ENCODE measurements at regions not wholly inside any gene's neighbourhood (a gene's known extent, or its start where the extent isn't known, plus 50 kb on each side); places are given as distances from the start of the nearest gene placed in this dataset.

- Histone ChIP-seq H3K4me3 (replicated peaks in 1 of 2; ENCODE audit: low read depth in 1 of 2, low read length in 2 of 2) (no peak overlapping the region), H3K36me3 (ENCODE audit: control insufficient read depth in 1 of 2, insufficient read depth in 2 of 2, low read length in 2 of 2) (no peaks in the 10 kb centered on the region), H3K9ac (ENCODE audit: low read length) (no peak overlapping the region), H3K79me2 (ENCODE audit: insufficient read depth, low read length) (no peaks in the 10 kb centered on the region), H3K27me3 (ENCODE audit: insufficient read depth, low read length) (no peaks in the 10 kb centered on the region), H3K4me2 (ENCODE audit: low read length) (no peak overlapping the region), H3K9me2 (ENCODE audit: insufficient read depth) (no peaks in the 10 kb centered on the region), H3K9me3 (ENCODE audit: control insufficient read depth in 1 of 2, insufficient read depth in 1 of 2, low read depth in 1 of 2, low read length in 2 of 2) (no peaks in the 10 kb centered on the region), H2AFZ (ENCODE audit: low read depth, low read length, poor library complexity, severe bottlenecking) (no peak overlapping the region), H4K20me1 (ENCODE audit: insufficient read depth) (peaks cover 5% of the 10 kb centered on the region; the same call in 1 of the 2 replicates), H3K27ac (ENCODE audit: low read depth, low read length) (no peak overlapping the region), H3K4me1 (ENCODE audit: control insufficient read depth in 1 of 2, insufficient read depth in 2 of 2, low read length in 2 of 2) (peaks cover 0 to 4% of the 10 kb centered on the region in 2 experiments; a peak in 1 of 4 replicates)
- ChIA-PET RAD21 (ENCODE audit: low non-redundant PET in 1 of 2, low total read pairs in 2 of 2, uncharacterized antibody in 2 of 2, unreplicated experiment in 2 of 2) (no interaction called here), POLR2A (no interaction called here), CTCF (no interaction called here)
- DNase-seq (ENCODE audit: low read depth, low spot score) (no peak), ATAC-seq (no peak)
- TF ChIP-seq JUND (IDR thresholded peaks at IDR 0.05) (no peak), RAD21 (IDR thresholded peaks at IDR 0.05; ENCODE audit: low read depth) (no peak), POLR2A (IDR thresholded peaks at IDR 0.05; ENCODE audit: borderline replicate concordance, extremely low read depth, insufficient read depth, insufficient read length) (no peak), FOSL1 (IDR thresholded peaks at IDR 0.05; ENCODE audit: low read depth) (no peak), ATF3 (IDR thresholded peaks at IDR 0.05) (no peak), SRF (IDR thresholded peaks at IDR 0.05; ENCODE audit: low read depth) (no peak), POLR2AphosphoS5 (IDR thresholded peaks at IDR 0.05; ENCODE audit: low read depth, low read length) (no peak)
- no TSS peak for BruUV-seq (replicated peaks)
- intact Hi-C loops (cut with micrococcal nuclease), result no loop called here
Observed at GRCh38 chr4:33407496-33407895, 2687.3 kb downstream of the PCDH7 start.

- intact Hi-C loops (cut with micrococcal nuclease), result no loop called here
- POLR2A ChIA-PET, result no interaction called here
- H3K9me3 ChIP-seq (ENCODE audit: control insufficient read depth in 1 of 2, insufficient read depth in 1 of 2, low read depth in 1 of 2, low read length in 2 of 2), result no peaks in the 10 kb centered on the region
- no peaks in the 10 kb centered on the region for H3K79me2 ChIP-seq (ENCODE audit: insufficient read depth, low read length)
- H3K36me3 ChIP-seq (ENCODE audit: control insufficient read depth in 1 of 2, insufficient read depth in 2 of 2, low read length in 2 of 2), result no peaks in the 10 kb centered on the region
- H3K9ac ChIP-seq (ENCODE audit: low read length), result no peak overlapping the region
- H3K27ac ChIP-seq (ENCODE audit: low read depth, low read length), result no peak overlapping the region
- RAD21 ChIA-PET (ENCODE audit: low non-redundant PET in 1 of 2, low total read pairs in 2 of 2, uncharacterized antibody in 2 of 2, unreplicated experiment in 2 of 2), result no interaction called here
- no peaks in the 10 kb centered on the region for H3K9me2 ChIP-seq (ENCODE audit: insufficient read depth)
- H3K27me3 ChIP-seq (ENCODE audit: insufficient read depth, low read length), result no peaks in the 10 kb centered on the region
- CTCF ChIA-PET, result no interaction called here
- no TSS peak for BruUV-seq (replicated peaks)
- no peaks in the 10 kb centered on the region for H4K20me1 ChIP-seq (ENCODE audit: insufficient read depth)
- H3K4me3 ChIP-seq (replicated peaks in 1 of 2; ENCODE audit: low read depth in 1 of 2, low read length in 2 of 2), result no peak overlapping the region
- no peak overlapping the region for H3K4me2 ChIP-seq (ENCODE audit: low read length)
- TF ChIP-seq ZBTB33 (IDR thresholded peaks at IDR 0.05; ENCODE audit: extremely low read depth, insufficient replicate concordance, low read length), result no peak
- TF ChIP-seq JUND (IDR thresholded peaks at IDR 0.05), result 0 out of 2 replicates have a peak, but pooled peaks have one; percentile 8
- TF ChIP-seq FOSL1 (IDR thresholded peaks at IDR 0.05; ENCODE audit: low read depth), result peak; percentile 38; the same call in 1 of the 2 replicates
- H3K4me1 ChIP-seq (ENCODE audit: control insufficient read depth in 1 of 2, insufficient read depth in 2 of 2, low read length in 2 of 2), result peaks cover 0 to 4% of the 10 kb centered on the region in 2 experiments; a peak in 1 of 4 replicates
- DNase-seq (ENCODE audit: low read depth, low spot score) (peak; percentile 12), ATAC-seq (no peak)
- H2AFZ ChIP-seq (ENCODE audit: low read depth, low read length, poor library complexity, severe bottlenecking), result no peak overlapping the region
Observed at GRCh38 chr4:33411182-33411581, 2691.0 kb downstream of the PCDH7 start.

Measured in HCT116 (cell line).